ENCODE measurements at regions not wholly inside any gene's neighbourhood (a gene's known extent, or its start where the extent isn't known, plus 50 kb on each side); places are given as distances from the start of the nearest gene placed in this dataset.

DNA sequence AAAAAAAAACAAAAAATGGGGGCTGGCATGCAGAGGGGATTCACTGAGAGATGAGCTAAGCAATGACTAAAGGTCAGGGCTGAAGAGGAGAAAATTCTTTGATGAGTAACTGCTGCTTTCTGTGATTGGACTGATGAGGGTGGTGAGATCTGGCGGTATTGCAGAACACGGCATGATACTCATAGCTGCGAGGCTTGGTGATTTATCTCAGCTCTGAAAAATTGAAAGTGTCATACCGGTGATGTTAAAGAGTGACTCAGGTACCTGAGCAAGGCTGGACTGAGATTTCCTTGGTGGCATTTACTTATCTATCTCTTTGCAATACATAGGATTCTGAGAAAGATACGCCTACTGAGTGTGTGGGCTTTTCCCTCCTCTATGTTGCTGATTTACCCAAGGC, 204.1 kb upstream of the DDX53 start:
- Histone ChIP-seq H3K27me3 (no peaks in the 10 kb centered on the region), H3K4me3 (no peak overlapping the region), H3K36me3 (no peaks in the 10 kb centered on the region), H3K4me1 (no peaks in the 10 kb centered on the region), H3K27ac (no peak overlapping the region), H3K9me3 (no peaks in the 10 kb centered on the region)
- 72 to 100% methylated on average over 1 to 5 of the region's 5 CpGs for WGBS, 2 donors (ENCODE audit: low coverage in 1 of 2)
- TF ChIP-seq POLR2AphosphoS5 (IDR thresholded peaks at IDR 0.05) (no peak), CTCF (IDR thresholded peaks at IDR 0.05) (no peak), POLR2A (IDR thresholded peaks at IDR 0.05) (no peak), EP300 (IDR thresholded peaks at IDR 0.05; ENCODE audit: low read depth) (no peak)
- DNase-seq, result no peak
- in situ Hi-C loops (cut with MboI; ENCODE audit: low pct_ligation_motif_present in 1 of 4, low pct_unique_long_range_greater_than_20kb in 1 of 4, low sequenced_read_pairs in 3 of 4) (no loop called here), intact Hi-C loops (cut with DNase I; ENCODE audit: low total_unique reads) (no loop called here)

DNA sequence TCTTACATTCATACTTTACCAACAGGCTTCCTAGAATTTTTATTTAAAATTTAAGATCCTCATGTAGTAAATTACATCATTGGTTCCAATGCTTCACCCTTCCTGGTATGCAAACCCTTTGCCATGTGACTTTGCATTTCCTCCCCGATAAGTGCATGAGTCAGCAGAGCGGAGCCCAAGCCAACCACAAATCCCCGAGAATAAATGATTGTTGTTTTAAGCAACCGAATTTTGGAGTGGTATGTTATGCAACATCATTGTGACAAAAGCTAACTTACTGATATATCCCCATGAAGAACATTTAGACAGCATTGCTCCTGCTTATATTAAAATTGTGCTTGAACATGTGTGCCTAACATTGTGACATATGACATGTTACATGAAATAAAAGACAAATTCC, 199.4 kb upstream of the DDX53 start:
- H3K4me3 ChIP-seq, result no peak overlapping the region
- in situ Hi-C loops (cut with MboI; ENCODE audit: low pct_ligation_motif_present in 1 of 4, low pct_unique_long_range_greater_than_20kb in 1 of 4, low sequenced_read_pairs in 3 of 4), result no loop called here
- intact Hi-C loops (cut with DNase I; ENCODE audit: low total_unique reads), result no loop called here
- DNase-seq, result no peak
- H3K27me3 ChIP-seq, result no peaks in the 10 kb centered on the region
- WGBS, 2 donors (ENCODE audit: low coverage in 1 of 2), result 0 to 35% methylated on average over 1 to 4 of the region's 4 CpGs
- no peak for TF ChIP-seq POLR2A (IDR thresholded peaks at IDR 0.05)
- no peak for TF ChIP-seq CTCF (IDR thresholded peaks at IDR 0.05)
- TF ChIP-seq POLR2AphosphoS5 (IDR thresholded peaks at IDR 0.05), result no peak
- TF ChIP-seq EP300 (IDR thresholded peaks at IDR 0.05; ENCODE audit: low read depth), result no peak
- no peaks in the 10 kb centered on the region for H3K4me1 ChIP-seq
- no peaks in the 10 kb centered on the region for H3K36me3 ChIP-seq
- H3K27ac ChIP-seq, result no peak overlapping the region
- H3K9me3 ChIP-seq, result no peaks in the 10 kb centered on the region

DNA sequence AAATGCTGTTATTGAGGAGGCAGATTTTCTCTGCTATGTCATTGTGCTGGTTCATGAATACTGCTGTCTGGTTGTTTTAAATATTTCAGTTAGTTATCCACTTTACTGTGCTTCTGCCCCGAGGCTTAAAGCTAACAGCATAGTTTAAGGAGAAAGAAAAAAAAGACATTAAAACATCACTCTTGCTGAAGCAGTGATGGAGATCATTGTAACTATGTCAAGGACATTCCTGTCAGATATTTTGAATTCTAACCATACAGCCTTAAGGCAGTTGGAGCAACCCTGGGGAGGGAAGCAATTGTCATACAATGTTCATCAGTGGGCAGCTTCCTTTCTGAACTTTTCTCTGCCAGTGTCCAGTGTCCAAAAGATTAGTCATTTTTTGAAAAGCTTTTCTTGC, 199.0 kb upstream of the DDX53 start:
- no peaks in the 10 kb centered on the region for H3K9me3 ChIP-seq
- H3K27me3 ChIP-seq, result no peaks in the 10 kb centered on the region
- intact Hi-C loops (cut with DNase I; ENCODE audit: low total_unique reads), result no loop called here
- no peak for TF ChIP-seq POLR2A (IDR thresholded peaks at IDR 0.05)
- no peak for TF ChIP-seq EP300 (IDR thresholded peaks at IDR 0.05; ENCODE audit: low read depth)
- TF ChIP-seq CTCF (IDR thresholded peaks at IDR 0.05), result no peak
- TF ChIP-seq POLR2AphosphoS5 (IDR thresholded peaks at IDR 0.05), result no peak
- no peak for DNase-seq
- H3K27ac ChIP-seq, result no peak overlapping the region
- H3K4me1 ChIP-seq, result no peaks in the 10 kb centered on the region
- H3K36me3 ChIP-seq, result no peaks in the 10 kb centered on the region
- in situ Hi-C loops (cut with MboI; ENCODE audit: low pct_ligation_motif_present in 1 of 4, low pct_unique_long_range_greater_than_20kb in 1 of 4, low sequenced_read_pairs in 3 of 4), result no loop called here
- 26% methylated on average over 1 of the region's 1 CpG; no CpG with 5 or more reads in 1 of the 2 donors for WGBS, 2 donors (ENCODE audit: low coverage in 1 of 2)
- no peak overlapping the region for H3K4me3 ChIP-seq

DNA sequence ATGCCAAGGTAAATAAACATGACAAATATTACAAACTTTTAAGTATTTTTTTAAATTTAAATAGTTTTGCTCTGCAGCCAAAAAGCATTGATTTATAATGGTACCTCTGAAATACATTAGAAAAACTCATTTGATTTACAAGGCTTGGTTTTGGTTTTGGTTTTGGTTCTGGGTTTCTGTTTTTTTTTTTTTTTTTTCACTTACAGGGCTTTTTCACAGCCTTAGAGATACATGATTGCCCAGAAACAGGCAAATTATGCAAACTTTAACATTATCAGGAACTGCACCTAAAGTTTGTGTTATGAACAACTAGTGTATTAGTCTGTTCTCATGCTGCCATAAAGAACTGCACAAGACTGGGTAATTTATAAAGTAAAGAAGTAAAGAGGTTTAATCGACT, 196.4 kb upstream of the DDX53 start:
- Histone ChIP-seq H3K9me3 (no peaks in the 10 kb centered on the region), H3K4me3 (no peak overlapping the region), H3K36me3 (no peaks in the 10 kb centered on the region), H3K27me3 (no peaks in the 10 kb centered on the region), H3K27ac (no peak overlapping the region), H3K4me1 (no peaks in the 10 kb centered on the region)
- intact Hi-C loops (cut with DNase I; ENCODE audit: low total_unique reads) (no loop called here), in situ Hi-C loops (cut with MboI; ENCODE audit: low pct_ligation_motif_present in 1 of 4, low pct_unique_long_range_greater_than_20kb in 1 of 4, low sequenced_read_pairs in 3 of 4) (no loop called here)
- DNase-seq, result no peak
- TF ChIP-seq POLR2A (IDR thresholded peaks at IDR 0.05) (no peak), EP300 (IDR thresholded peaks at IDR 0.05; ENCODE audit: low read depth) (no peak), POLR2AphosphoS5 (IDR thresholded peaks at IDR 0.05) (no peak), CTCF (IDR thresholded peaks at IDR 0.05) (no peak)
- 55% methylated on average over 1 of the region's 1 CpG; no CpG with 5 or more reads in 1 of the 2 donors for WGBS, 2 donors (ENCODE audit: low coverage in 1 of 2)

All from transverse colon (tissue), 4 donors.